Activated CD4-positive, alpha-beta T cell treated with anti-CD3 and anti-CD28 coated beads, Interleukin-10, Interleukin-2, amounts not matched to agents 100 ng/mL and 50 ng/mL, durations not matched to agents 16 hours and 8 hours (primary cell): ENCODE measurements at regions not wholly inside any gene's neighbourhood (a gene's known extent, or its start where the extent isn't known, plus 50 kb on each side); places are given as distances from the start of the nearest gene placed in this dataset.

Experiments used
- DNase-seq: peaks from one replicate; pipeline ENCODE4 v3.0.0-alpha.2; 2020

DNA sequence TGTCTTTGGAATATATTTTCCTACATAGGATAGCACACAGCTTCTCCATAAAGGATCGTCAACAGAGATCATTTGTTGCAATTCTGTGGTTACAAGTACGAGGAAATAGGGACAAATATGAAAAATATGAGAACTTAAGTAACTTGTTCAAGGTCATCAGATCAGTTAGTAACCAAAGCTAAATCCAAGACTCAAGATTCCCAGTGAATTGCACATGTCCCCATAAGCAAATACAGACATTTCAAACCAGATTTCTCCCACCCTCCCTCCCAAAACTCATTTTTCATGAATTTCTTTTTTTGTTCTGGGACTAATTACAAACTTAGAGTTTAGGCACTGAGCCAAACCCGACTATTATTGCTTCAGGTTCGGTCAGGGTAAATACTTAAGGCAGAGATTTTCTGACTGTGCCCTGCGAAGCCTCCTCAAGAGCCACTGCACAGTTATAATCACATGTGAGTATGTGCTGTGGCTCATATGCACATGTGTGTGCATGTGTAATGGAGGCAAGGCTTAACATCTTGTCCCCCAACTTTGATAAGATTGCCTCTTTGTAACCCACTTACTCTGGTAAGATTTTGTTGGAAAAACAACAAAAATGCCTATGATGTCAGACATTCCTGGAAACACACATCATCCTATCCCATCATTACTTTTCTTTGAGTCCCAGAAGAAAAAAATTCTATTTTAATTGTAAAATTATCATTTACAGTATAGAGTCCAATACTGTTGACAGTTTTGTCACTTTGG is 216.2 kb downstream of the CD83 start:
- no peak for DNase-seq

DNA sequence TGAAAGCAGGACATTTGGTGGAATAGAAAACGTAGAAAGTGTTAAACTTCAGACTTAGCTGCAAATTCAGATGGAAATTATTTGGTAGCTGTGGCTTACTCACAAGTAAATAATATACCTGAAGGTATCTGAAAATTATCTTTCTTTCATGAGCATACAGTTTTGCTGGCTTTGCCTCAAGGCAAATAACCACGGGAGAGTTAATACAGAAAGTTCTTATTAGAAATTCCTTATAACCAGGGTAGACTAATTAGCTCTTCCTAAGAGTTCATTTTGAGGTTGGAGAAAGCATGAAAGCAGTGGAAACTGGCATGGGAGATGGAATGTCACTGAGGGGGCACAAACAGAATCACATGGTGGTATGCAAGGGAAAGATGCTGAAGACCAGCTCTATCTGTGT is 217.5 kb downstream of the CD83 start:
- no peak for DNase-seq

DNA sequence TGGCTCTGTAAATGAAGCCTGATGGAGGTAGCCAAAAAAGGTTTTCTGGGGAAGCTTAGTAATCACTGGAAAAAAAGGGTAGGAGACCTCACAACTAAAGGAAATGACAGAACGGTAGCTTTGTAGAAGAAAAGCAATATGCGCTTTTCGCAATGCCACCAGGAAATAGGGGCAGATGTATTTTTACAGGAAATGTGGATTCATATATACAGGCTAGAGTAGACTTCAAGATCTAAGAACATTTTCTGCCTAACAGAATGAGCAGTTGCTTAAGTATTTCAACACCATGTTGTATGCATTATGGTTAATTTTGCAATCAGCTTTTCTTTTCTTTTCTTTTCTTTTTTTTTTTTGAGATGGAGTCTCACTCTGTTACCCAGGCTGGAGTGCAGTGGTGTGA is 219.6 kb downstream of the CD83 start:
- DNase-seq: no peak

DNA sequence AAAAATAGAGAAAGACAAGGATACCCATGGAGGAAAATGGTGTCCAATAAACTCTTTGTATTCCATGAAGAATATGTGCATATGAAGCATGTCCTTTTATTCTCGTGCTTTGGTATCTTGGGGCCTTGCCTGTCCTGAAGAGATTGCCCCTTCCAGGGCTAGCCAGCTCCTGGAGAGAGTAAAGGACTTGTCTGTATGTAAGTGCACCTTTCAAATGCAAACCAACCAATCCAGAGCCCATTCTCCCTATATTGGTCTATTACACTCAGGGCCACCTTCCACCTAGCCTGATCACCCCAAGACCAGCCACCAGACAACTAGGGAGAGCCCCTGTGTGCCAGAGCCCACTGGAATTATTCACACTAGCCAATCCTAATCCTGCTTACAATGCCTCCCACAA is 221.6 kb downstream of the CD83 start:
- DNase-seq: no peak

DNA sequence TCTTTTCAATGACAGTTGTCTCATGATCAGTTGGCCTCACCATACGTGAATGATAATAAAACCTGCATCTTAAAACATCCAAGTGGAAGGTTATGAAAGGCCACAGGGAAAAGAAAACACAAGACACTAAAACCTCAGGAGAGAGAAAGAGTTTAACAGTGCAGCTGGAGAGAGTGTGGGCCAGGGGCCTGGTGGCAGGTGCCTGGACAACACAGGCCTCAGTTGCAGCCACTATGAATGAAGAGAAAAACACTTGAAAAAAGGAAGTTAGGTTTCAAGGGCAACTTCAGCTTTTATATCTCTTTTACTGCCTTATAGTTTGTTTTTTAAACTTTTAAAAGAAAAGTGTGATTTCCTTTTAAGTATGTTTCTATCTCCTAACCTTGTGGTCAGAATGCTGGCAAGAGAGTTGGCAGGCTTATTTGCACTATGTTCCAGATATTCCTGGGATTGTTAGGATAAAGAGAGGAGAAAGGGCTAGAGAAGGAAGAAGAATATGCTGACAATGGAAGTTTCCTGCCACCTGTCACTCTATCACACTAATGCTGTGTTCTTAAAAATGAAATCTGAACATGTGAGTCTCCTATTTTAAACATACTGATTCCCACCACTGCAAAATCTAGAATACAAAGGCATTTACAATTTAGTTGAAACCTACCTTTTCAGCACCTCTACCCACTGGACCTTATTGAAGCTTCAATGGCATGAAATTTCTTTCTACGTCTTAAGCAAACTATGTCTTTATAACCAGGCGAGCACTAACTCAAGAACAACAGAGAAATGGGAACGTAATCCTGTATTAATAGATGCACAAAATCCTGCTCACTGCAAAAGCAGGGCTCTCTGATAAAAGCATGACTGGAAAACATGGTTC is 222.4 kb downstream of the CD83 start:
- no peak for DNase-seq

DNA sequence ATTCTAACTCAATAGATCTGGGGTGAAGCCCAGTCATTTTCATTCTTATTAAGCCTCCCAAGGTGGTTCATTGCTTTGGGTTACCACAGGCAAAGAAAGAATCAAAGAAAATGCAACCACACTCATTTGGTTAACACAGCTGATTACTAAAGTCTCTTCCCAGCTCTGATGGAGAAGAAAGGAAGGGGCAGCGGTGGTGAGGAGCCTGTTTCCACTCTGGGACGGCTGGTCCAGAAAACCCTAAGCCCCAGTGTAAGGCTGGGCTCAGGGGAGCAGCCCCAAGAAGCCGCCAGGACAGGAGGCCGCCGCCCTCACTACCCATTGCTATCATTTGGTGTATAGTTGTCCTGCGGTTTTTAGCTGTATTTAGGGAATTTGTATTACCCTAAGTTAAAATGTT is 226.9 kb downstream of the CD83 start:
- no peak for DNase-seq

DNA sequence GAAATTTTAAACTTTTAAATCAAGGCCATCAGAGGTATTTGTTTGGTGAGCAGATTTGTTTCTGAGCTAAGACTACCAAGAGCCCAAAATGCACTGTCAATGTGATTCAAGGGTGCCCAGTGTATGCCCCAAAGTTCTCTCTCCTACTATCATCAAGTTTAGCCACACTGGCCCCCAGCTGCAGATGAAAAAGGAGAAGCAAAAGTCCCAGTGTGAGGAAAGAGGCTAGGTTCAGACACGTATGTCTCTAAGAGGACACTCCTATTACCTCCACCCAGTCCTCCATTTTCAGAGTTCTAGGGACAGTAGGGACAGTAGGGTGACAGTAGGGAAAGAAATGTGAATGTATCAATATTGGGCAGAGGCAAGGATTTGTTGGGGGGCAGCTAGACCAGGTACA is 230.8 kb downstream of the CD83 start:
- no peak for DNase-seq

DNA sequence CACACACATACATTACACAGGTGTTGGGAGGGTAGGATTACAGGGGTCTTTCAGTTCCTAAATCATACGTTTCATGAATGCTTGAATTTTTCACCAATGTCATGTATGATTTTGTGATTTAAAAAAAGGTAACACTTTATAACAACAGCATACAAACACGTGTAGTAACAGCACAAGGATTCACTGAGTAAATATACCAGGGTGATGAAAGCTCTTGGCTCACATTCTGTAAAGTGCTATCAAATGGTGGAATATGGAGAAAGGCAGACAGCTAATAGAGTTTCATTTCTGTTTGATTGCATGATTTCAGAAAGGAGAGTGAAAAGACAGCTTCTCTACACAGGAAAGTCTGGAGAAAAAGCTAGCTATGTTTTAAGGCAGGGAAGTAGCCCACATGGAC is 231.9 kb downstream of the CD83 start:
- DNase-seq: no peak

DNA sequence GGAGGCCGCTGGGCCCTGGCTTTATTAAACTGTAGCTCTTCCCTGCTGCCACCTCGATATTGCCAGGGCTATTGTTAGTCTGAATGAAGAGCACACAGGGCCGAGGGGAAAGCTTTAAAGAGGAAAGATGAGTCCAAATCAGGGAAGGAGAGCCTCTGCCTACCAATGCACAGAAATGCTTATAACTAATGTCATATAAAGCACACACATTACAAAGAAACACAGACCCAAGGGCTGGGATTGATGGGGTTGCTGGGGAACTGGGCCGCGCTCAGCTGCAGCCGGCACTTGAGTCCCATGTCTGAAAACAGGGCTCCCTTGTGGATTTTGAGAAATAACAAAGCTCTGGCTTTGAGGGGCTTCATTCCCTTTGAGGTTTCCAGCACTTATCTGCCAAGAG is 232.6 kb downstream of the CD83 start:
- DNase-seq: no peak

DNA sequence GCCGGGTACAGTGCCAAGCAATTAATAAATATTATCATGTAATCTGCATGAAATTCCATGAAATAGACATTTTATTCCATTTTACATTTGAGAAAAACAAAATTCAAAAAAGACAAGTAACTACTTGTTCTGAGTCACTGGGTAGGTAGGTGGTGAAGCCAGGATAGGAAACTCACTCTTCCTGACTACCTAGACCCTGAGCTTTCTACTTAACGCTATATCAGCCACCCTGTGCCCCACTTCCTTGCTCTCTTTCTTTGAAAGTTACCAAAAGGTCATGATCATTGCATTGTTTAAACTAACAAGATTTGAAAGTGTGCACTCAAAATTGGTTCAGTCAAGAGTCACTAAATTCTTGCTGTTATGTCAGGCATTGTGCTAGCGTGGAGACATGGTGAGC is 235.7 kb downstream of the CD83 start:
- DNase-seq: no peak

DNA sequence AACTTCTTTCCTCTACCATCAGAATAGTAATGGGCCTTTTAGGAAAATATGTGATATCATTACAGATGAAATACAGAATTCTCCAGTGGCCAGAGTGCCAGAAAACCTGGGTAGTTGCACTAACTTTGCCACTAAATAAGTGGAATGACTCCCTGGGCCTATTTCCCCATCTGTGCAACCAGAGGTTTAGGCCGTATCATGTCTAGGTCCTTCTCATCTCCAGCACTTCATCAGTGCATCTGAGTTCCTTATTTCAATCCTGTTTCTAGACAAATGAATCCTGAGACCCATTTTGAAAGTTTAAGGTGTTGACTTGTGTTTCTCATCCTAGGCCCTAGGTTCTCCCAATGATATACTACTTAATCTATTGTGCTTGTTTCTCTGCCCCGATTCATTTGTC is 236.2 kb downstream of the CD83 start:
- DNase-seq: no peak

DNA sequence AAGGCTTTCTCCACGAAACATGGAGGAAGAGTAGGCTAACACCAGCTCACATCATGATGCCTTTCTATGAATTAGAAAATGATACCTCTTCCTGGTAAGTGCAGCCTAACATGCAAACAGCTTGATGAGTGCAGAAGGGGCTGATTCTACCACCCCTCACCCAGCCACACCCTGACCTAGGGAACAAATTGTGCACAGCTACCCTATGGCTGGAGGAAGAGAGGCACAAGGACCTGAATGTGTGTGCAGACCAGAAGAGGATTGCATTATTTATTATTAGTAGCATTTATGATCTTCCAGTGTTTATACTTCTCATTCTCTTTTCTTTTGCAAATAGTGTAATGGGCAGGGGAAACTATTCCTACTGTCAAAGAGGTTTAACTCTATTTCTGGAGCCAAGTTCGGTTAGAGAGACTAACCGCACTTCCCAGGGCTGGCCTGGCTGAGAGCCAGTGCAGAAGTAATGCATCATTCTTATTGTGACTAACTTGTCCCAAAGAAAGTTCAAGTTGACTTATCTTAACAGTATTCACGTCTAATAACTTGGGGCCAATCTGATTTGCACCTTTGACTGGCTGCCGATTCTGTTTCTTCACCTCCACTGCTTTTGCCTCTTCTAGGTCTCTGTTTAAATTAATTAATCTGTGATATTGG is 237.5 kb downstream of the CD83 start:
- DNase-seq: no peak

DNA sequence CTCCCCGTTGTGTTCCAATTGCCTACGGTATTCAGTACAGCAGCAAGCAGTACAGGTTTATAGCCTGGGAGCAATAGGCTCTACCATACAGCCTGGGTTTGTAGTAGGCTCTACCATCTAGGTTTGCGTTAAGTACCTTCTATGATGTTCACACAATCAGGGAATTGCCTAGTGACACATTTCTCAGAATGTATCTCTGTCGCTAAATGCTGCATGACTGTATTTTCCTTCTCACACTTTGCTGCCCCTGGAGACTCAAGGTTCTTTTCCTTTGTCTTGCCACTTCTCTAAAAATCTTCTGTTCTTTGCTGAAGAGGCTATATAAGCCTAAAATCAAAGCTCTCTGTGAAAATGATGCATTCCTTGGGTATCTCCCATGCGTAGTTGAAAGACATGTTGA is 241.9 kb downstream of the CD83 start:
- no peak for DNase-seq

DNA sequence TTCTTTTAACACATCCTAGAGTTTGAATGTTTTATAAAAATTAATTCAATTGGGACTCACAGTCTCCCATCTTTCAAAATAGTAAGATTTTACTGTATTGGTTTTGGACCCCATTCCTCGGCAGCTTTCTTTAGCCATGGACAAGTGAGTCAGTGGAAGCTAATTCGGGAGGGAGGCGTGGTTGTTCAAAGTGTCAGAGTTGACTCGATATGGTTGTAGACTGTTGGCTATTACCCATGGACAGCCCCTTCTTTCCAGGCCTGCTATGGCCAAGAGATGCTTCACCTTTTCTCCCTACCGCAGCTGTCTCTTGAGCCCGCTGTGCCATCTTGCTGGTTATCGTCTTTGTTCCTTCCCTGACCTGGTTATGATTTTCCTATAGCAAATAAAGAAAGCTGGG is 243.0 kb downstream of the CD83 start:
- DNase-seq: no peak

DNA sequence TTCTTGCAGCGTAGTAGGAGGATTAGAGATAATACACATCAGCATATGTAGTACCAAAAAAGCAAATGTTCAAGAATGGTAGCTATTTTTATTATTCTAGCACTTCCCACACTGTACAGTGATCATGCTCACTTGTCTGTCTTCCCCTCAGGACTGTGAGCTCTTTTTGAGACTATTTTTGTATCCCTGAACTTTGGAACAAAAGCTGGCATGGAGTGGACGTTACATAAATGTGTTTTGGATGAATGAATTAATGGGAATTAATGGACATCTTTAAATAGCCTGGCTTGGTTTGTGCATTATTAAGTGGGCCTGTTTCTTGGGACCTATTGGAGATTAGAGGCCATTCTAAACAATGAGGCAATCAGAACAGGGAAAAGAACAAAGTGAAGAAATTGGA is 243.7 kb downstream of the CD83 start:
- DNase-seq: no peak

DNA sequence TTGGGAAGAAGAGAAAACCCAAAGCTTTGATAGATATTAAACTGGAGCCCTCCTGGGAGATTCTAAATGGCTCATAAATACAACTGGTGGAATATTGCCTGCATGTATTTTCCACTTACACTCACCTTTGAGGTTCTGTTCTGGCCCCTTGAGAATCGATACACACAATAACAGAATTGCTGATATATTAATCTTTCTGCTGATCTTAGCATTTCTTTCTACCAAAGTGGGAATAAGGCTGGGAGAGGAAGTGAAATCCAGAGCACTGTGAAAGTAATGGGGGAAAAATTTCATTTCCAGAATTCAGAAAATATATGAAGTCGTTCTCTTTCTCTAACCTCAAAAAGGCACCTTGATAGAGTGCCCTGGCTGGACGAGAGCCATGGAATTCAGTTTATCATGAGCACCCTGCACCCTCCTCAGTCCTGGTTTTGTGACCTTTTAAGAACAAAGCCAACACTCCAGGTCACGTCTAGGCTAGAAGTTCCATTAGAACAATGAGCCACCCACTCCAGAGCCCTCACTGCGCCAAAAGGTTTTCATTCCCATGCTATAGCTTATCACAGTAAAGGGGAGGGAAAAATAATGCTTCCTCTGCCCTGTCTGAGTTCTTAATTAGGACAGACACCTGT is 244.5 kb downstream of the CD83 start:
- no peak for DNase-seq

DNA sequence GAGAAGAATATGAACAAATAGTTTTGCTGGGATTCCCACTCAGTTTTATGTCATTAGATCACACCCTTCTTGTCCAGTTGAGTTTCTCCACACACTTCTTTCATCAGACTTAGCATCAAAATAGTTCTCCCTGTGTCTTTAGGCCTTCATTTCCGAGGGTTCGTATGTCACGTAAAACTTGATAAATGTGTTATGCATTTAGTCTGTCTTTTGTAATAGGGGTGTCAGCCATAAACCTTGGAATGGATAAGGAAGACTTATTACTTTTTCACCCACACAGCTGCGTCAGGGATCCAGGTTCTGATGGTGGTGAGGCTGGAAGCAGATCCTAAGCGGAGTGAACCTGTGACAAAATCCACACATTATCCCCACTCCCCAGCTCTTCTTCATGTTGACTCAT is 246.8 kb downstream of the CD83 start:
- no peak for DNase-seq

DNA sequence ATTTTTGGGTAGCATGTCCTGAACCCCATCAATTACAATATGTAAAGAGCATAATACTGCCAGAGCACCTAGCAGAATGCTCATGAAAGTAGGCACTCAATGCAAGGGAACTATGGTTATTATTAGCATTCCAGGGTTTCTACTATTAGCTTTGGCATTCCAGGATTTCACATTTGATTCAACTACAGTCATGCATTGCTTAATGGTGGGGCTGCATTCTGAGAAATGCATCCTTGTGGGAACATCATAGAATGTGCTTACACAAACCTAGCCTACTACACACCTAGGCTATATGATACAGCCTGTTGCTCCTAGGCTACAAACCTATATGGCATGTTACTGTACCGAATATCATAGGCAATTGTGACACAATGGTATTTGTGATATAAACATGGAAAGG is 247.8 kb downstream of the CD83 start:
- DNase-seq: no peak

DNA sequence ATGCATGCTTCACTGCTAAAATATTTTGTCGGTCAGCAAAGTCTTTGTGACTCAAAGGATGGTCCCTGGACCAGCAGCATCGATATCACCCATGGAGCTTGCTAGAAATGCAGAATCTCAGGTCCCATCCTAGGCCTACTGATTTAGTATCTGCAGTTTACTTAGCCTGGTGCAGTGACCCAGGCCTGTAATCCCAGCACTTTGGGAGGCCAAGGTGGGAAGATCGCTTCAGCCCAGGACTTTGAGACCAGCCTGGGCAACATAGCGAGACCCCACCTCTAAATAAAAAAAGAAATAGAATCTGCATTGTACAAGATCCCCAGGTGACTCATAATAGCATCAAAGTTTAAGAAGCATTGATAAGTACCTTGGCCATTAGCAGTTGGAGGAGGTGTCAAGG is 248.7 kb downstream of the CD83 start:
- no peak for DNase-seq

DNA sequence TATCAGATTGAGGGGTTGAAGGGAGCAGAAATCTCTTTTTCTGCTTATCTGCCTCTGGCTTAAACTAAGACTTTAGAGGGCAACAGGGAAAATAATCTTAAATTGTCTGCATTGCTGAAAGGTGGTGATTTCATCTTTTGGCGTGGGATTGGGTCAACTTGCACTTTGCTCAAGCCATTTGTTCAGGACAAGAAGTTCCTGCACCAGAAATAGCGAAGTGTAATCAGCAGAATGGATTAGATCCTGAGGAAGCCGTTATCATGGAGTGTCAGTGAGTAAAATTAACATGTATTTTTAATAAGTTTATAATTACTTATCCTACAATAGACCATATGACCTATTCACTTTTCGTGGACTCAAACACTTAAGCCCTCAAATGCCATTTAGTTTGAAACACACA is 249.3 kb downstream of the CD83 start:
- no peak for DNase-seq

DNA sequence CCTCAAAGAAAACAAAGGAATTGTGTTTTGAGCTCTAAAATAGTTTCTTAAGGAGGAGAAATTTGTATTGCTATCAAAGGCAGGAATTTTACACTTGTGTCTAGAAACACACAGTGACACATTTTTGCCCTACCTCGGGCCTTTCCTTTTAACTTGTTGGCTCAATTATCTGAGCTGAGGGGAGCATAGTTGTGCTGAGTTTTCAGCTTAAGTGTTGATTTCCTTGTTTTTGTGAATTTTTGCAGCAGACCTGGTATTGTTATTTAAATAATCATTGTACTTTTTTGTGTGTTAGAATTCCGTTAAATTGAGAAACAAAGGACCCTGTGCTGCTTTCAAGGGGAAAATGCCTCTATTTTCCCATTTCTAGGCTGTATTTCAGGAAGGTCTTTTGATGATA is 249.7 kb downstream of the CD83 start:
- DNase-seq: no peak

DNA sequence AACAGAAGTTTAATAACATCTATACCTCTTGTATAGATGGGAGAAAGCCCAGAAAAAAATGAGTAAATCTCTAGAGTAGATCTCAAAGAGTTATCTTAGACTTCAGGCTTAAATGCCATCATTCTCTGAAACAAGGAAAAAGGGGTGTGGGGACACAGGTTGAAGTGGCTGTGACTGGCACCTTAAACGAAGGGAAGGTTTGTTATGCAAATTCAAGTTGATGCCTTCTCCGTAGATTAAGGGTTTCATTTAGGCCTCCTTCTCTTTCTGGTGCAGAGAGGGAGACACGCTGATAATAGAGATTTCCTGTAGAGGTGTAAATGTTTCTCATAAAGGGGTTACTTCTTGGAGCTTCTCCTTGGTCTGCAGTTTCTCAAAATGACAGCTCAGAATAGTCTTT is 252.1 kb downstream of the CD83 start:
- no peak for DNase-seq

DNA sequence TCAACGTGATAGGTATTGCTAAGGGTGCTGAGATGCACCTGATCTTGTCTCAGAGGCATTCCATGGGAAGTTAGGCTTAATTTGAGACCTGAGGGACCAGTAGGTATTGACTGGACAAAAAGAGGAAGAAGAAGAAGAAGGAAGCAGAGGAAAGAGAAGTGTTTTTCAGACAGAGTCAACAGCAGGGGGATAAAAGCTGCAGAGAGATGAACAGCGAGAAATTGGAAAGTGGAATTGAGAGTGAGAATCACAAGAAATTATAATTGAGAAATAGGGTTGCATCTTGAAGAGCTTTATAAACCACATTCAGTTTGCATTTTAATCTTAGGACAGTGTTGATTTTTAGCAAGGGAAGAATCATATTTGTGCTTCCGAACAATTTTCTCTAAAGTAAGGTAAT is 254.0 kb downstream of the CD83 start:
- no peak for DNase-seq
